ENCODE measurements at regions not wholly inside any gene's neighbourhood (a gene's known extent, or its start where the extent isn't known, plus 50 kb on each side); places are given as distances from the start of the nearest gene placed in this dataset.

DNA sequence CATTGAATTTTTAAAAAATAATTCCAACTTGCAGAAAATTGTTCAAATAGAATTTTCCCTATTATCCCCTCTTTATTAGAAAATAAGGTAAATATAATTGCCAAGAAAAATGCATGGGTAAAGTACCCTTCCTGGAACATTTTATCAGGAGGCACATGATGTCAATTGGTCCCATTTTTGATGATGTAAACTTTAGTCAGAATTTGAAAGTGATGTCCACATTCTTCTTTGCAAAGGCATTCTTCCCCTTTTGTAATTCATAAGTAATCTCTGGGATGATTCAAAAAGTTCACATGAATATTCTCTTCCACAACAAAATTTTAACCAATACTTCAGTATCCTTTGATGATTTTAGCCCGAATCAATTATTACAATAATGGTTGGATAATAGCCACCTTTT is 86.9 kb upstream of the ANO3 start:
- TF ChIP-seq POLR2A (IDR thresholded peaks at IDR 0.05; ENCODE audit: low read length) (no peak), GATA1 (IDR thresholded peaks at IDR 0.05; ENCODE audit: low read depth, low read length) (no peak)

All from erythroblast (primary cell).